ENCODE measurements at regions not wholly inside any gene's neighbourhood (a gene's known extent, or its start where the extent isn't known, plus 50 kb on each side); places are given as distances from the start of the nearest gene placed in this dataset.

GRCh38 chrX:9151772-9152307 is 117.9 kb upstream of the FAM9B start:
- TF ChIP-seq CTCF (IDR thresholded peaks at IDR 0.05) (no peak), POLR2A (IDR thresholded peaks at IDR 0.05) (no peak)
